Sigmoid colon (tissue), 6 donors: ENCODE measurements at regions not wholly inside any gene's neighbourhood (a gene's known extent, or its start where the extent isn't known, plus 50 kb on each side); places are given as distances from the start of the nearest gene placed in this dataset.

Source experiments
- DNase-seq: peaks from one replicate; pipeline ENCODE4 v3.0.0-alpha.2; 2019
- H3K27ac ChIP-seq, 4 donors: fragments of 200-600 bp; sonication (generic); one replicate each; pipeline ENCODE4 v1.5.1; 2016 to 2019; ENCODE audit warnings: mild to moderate bottlenecking in 1 of 4
- H3K27me3 ChIP-seq, 3 donors: fragments of 200-600 bp; sonication (generic); one replicate each; pipeline ENCODE4 v1.5.1; 2019; ENCODE audit warnings: mild to moderate bottlenecking in 1 of 3
- H3K36me3 ChIP-seq, 4 donors: fragments of 200-600 bp; sonication (generic); one replicate each; pipeline ENCODE4 v1.5.1; 2016 to 2019
- H3K4me1 ChIP-seq, 4 donors: fragments of 200-600 bp; sonication (generic); one replicate each; pipeline ENCODE4 v1.5.1; 2017 to 2019
- H3K4me3 ChIP-seq, 4 donors: fragments of 200-600 bp; sonication (generic); one replicate each; pipeline ENCODE4 v1.5.1; 2017 to 2019; ENCODE audit warnings: mild to moderate bottlenecking in 2 of 4, moderate library complexity in 1 of 4
- H3K9me3 ChIP-seq, 4 donors: fragments of 200-600 bp in 3 of 4; sonication (generic) in 3 of 4; one replicate each; pipeline versions ENCODE4 v1.5.1 to v1.6.1; 2013 to 2019
- EP300 ChIP-seq, 4 donors: sonication (generic); formaldehyde crosslinking; IDR thresholded peaks; one replicate each; pipeline ENCODE4 v1.6.1; 2017; ENCODE audit warnings: antibody characterized with exemption in 4 of 4
- POLR2A ChIP-seq, 2 donors: fragments of 450-650 bp; IDR thresholded peaks; one replicate each; pipeline ENCODE4 v1.6.1; 2016; ENCODE audit warnings: antibody characterized with exemption in 2 of 2, mild to moderate bottlenecking in 2 of 2, moderate library complexity in 2 of 2
- POLR2AphosphoS5 ChIP-seq, 4 donors: sonication (generic); formaldehyde crosslinking; IDR thresholded peaks; one replicate each; pipeline ENCODE4 v1.6.1; 2017; ENCODE audit warnings: antibody characterized with exemption in 4 of 4
- WGBS, 2 donors: extraction: QIAGEN DNeasy Blood & Tissue Kit; methylation state at CpG; one replicate each; pipeline ENCODE4 v1.1.7; 2013; 5-methylcytosine and 5-hydroxymethylcytosine counted together
- intact Hi-C: fragments of 100-400 bp; cut with DNase I; formaldehyde crosslinking; loops from one replicate; pipeline ENCODE4 v1.15.1; 2023
- TF ChIP-seq, protein P1 (sequence below), 4 experiments: fragments of 450-650 bp in 3 of 4; fragments of 200-600 bp in 1 of 4; IDR thresholded peaks; one replicate each; pipeline ENCODE4 v1.5.1; 2016 to 2019; ENCODE audit warnings: antibody characterized with exemption in 4 of 4, mild to moderate bottlenecking in 3 of 4, moderate library complexity in 2 of 4
- donor health status: healthy with polysubstance abuse.
- donor health status: healthy.

DNA sequence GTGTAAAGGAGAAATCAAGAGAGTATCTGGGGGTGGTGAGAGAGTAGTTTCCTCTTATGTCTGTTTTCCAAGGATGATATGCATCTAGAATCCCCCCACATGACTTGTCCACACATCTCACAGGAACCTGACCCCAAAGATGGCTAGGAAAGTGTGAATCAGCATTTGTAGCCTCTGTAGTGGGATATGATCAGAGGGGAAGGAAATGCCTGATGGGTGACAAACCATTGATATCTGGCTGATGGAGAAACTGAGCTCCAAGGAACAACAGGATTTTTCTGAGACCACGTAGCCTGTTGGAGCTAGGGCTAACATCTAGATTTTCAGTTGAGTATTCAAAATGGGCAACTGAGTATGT is 369.4 kb downstream of the DDX10 start:
- H3K27ac ChIP-seq = no peak overlapping the region
- no peak for DNase-seq
- intact Hi-C loops = no loop called here
- no peaks in the 10 kb centered on the region for H3K27me3 ChIP-seq
- WGBS, 2 donors = 81 to 94% methylated on average over 1 of the region's 1 CpG
- no peaks in the 10 kb centered on the region for H3K9me3 ChIP-seq
- no peaks in the 10 kb centered on the region for H3K4me1 ChIP-seq
- TF ChIP-seq POLR2A (IDR thresholded peaks at IDR 0.05) (no peak), EP300 (IDR thresholded peaks at IDR 0.05) (no peak), POLR2AphosphoS5 (IDR thresholded peaks at IDR 0.05) (no peak)
- TF ChIP-seq, protein P1, sequence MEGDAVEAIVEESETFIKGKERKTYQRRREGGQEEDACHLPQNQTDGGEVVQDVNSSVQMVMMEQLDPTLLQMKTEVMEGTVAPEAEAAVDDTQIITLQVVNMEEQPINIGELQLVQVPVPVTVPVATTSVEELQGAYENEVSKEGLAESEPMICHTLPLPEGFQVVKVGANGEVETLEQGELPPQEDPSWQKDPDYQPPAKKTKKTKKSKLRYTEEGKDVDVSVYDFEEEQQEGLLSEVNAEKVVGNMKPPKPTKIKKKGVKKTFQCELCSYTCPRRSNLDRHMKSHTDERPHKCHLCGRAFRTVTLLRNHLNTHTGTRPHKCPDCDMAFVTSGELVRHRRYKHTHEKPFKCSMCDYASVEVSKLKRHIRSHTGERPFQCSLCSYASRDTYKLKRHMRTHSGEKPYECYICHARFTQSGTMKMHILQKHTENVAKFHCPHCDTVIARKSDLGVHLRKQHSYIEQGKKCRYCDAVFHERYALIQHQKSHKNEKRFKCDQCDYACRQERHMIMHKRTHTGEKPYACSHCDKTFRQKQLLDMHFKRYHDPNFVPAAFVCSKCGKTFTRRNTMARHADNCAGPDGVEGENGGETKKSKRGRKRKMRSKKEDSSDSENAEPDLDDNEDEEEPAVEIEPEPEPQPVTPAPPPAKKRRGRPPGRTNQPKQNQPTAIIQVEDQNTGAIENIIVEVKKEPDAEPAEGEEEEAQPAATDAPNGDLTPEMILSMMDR (IDR thresholded peaks at IDR 0.05) = no peak
- H3K4me3 ChIP-seq = no peak overlapping the region
- no peaks in the 10 kb centered on the region for H3K36me3 ChIP-seq

DNA sequence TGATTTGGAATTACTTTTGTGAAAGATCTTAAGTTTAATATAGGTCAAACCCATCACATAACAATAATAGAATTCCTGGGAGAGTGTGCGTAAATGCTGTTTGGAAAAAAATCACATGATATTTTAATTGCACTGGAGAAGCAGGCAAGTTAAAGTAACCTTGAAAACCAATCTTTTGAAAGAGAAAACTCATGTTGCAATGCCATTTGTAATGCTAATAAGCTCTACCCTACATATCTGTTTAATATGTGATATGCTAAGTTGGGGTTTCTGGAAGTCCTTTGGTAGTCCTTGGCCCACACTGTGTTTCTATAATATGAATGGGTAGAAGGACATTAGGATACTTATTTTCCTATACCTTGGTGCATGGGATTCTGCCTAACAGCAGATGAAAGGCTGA is 370.4 kb downstream of the DDX10 start:
- H3K27ac ChIP-seq = no peak overlapping the region
- no peaks in the 10 kb centered on the region for H3K27me3 ChIP-seq
- TF ChIP-seq POLR2AphosphoS5 (IDR thresholded peaks at IDR 0.05) (no peak), EP300 (IDR thresholded peaks at IDR 0.05) (no peak), POLR2A (IDR thresholded peaks at IDR 0.05) (no peak)
- TF ChIP-seq, protein P1 (IDR thresholded peaks at IDR 0.05) = no peak
- no peak overlapping the region for H3K4me3 ChIP-seq
- no peaks in the 10 kb centered on the region for H3K4me1 ChIP-seq
- no peaks in the 10 kb centered on the region for H3K9me3 ChIP-seq
- H3K36me3 ChIP-seq = no peaks in the 10 kb centered on the region
- 79 to 87% methylated on average over 1 of the region's 1 CpG for WGBS, 2 donors
- DNase-seq = no peak
- intact Hi-C loops = no loop called here

DNA sequence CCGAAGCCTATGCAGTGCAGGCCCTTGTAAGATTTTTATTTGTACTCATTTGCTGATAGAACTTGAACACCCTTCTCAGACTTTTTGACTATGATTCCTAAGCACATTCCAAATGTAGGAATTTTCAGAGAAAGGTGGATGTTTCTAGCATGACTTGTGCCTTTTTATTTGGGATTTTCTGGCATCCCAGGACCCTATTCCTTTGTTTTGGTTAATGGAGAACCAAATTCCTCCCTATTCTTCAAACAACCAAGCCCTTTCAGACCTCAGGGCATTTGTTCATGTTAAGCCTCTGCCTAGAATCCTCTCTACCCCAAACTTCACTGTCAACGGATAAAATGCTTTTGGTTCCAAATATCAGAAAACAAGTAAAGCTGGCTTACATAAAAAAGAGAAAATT is 371.1 kb downstream of the DDX10 start:
- H3K4me1 ChIP-seq = no peaks in the 10 kb centered on the region
- DNase-seq = no peak
- intact Hi-C loops = no loop called here
- no peaks in the 10 kb centered on the region for H3K27me3 ChIP-seq
- no peaks in the 10 kb centered on the region for H3K36me3 ChIP-seq
- no peak overlapping the region for H3K4me3 ChIP-seq
- no peak overlapping the region for H3K27ac ChIP-seq
- TF ChIP-seq POLR2AphosphoS5 (IDR thresholded peaks at IDR 0.05) (no peak), POLR2A (IDR thresholded peaks at IDR 0.05) (no peak), EP300 (IDR thresholded peaks at IDR 0.05) (no peak)
- TF ChIP-seq, protein P1 (IDR thresholded peaks at IDR 0.05) = no peak
- H3K9me3 ChIP-seq = no peaks in the 10 kb centered on the region
- WGBS, 2 donors = 75 to 88% methylated on average over 2 of the region's 2 CpGs

DNA sequence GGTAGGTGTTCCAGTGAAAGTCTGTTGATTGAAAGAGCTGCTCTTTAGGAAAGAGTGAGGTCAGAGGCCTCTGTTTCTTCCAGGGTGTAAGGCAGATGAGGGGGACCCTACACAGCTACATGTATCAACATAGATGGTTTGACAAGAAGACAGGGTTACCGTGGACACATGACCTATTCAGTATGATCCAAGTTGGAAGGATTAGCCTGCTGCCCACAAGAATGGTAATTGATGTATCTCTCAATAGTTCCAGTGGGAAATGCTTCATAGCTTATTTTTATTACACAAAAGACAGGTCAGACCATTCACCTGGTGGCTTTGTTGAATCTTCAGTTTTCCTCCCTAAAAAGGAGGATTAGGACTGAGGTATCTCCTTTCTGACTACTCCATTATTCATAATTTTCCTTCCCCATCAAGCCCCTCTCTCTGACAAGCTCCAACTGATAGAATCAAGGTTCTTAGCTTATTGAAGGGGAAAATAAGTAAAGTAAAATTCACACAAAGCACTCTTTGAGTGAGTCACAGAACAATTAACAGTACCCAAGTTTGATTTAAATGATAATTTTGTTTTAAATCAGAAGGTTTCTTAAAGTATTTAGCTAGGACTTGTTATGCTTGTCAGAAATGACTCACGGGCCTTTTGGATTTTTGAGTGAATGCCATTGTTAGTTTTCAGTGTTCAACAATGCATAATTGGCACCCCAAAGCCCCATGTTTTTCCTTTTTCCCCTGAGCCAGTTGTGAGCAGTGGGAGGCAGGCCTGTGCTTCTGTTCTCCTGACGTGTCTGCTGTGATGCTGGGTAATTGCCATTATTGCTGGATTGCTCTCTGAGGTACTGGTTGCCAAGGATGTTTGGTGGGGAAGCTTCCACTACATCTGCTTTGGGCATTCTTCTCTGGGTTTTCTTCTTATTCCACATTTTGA is 373.2 kb downstream of the DDX10 start:
- TF ChIP-seq POLR2A (IDR thresholded peaks at IDR 0.05) = no peak
- TF ChIP-seq, protein P1 (IDR thresholded peaks at IDR 0.05) = no peak
- TF ChIP-seq EP300 (IDR thresholded peaks at IDR 0.05) = no peak
- no peak for TF ChIP-seq POLR2AphosphoS5 (IDR thresholded peaks at IDR 0.05)
- Histone ChIP-seq H3K27ac (no peak overlapping the region), H3K4me3 (no peak overlapping the region), H3K9me3 (no peaks in the 10 kb centered on the region), H3K36me3 (no peaks in the 10 kb centered on the region), H3K27me3 (no peaks in the 10 kb centered on the region), H3K4me1 (no peaks in the 10 kb centered on the region)
- WGBS, 2 donors = 62 to 71% methylated on average over 3 of the region's 3 CpGs
- intact Hi-C loops = no loop called here
- DNase-seq = no peak
